Putamen (tissue), 1 donor: ENCODE measurements at regions not wholly inside any gene's neighbourhood (a gene's known extent, or its start where the extent isn't known, plus 50 kb on each side); places are given as distances from the start of the nearest gene placed in this dataset.

Experiments
- DNase-seq: peaks from one replicate; pipeline ENCODE4 v3.0.0-alpha.2; 2016; ENCODE audit warnings: low spot score

- no peak for DNase-seq
Measured at GRCh38 chr1:101706366-101706765, 290.4 kb downstream of the OLFM3 start.

GRCh38 chr1:101709721-101710120, 287.0 kb downstream of the OLFM3 start:
- DNase-seq: no peak

- no peak for DNase-seq
Measured at GRCh38 chr1:101713760-101714159, 283.0 kb downstream of the OLFM3 start.

- no peak for DNase-seq
Measured at GRCh38 chr1:101723415-101723814, 273.3 kb downstream of the OLFM3 start.

GRCh38 chr1:101728029-101728428, 268.7 kb downstream of the OLFM3 start:
- no peak for DNase-seq

GRCh38 chr1:101730559-101730958, 266.2 kb downstream of the OLFM3 start:
- no peak for DNase-seq

- DNase-seq: no peak
Measured at GRCh38 chr1:101732261-101732660, 264.5 kb downstream of the OLFM3 start.

GRCh38 chr1:101733340-101733739, 263.4 kb downstream of the OLFM3 start:
- DNase-seq: no peak

- no peak for DNase-seq
Measured at GRCh38 chr1:101738475-101738874, 258.3 kb downstream of the OLFM3 start.

- DNase-seq: no peak
Measured at GRCh38 chr1:101739146-101739545, 257.6 kb downstream of the OLFM3 start.

GRCh38 chr1:101739826-101740330, 256.8 kb downstream of the OLFM3 start:
- DNase-seq: no peak

- DNase-seq: no peak
Measured at GRCh38 chr1:101741910-101742309, 254.8 kb downstream of the OLFM3 start.

- DNase-seq: no peak
Measured at GRCh38 chr1:101742509-101742908, 254.2 kb downstream of the OLFM3 start.

GRCh38 chr1:101745551-101746270, 251.0 kb downstream of the OLFM3 start:
- no peak for DNase-seq

- DNase-seq: no peak
Measured at GRCh38 chr1:101748077-101748476, 248.6 kb downstream of the OLFM3 start.
